ENCODE measurements at regions not wholly inside any gene's neighbourhood (a gene's known extent, or its start where the extent isn't known, plus 50 kb on each side); places are given as distances from the start of the nearest gene placed in this dataset.
A peak's percentile ranks its signal among the peaks of the same experiment; 100 is the strongest.

DNA sequence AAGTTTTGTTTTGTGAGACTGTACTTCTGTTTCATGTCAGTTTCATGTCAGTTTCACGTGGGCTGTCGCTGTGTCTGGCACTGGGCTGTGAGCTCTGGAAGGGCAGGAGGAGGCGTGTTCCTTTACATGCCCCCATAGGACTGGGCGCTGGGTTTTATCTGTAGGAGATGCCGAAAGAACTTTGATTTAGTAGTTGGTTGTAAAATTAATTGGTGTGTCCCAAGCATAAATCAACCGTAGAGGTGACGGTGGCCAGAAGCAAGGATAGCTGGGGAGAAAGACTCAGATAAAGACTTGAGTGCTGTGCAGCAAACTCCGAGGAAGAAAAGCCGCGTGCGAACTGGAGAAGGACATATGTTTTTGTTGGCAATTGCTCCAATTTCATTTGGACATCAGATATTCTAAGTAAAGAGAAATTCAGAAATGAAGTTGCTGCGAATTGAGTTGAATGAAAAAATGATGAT is 182.5 kb downstream of the VRK1 start:
- H3K4me3 ChIP-seq (ENCODE audit: low read depth, low read length): no peak overlapping the region
- DNase-seq (ENCODE audit: low read depth): no peak
- TF ChIP-seq, protein P1, sequence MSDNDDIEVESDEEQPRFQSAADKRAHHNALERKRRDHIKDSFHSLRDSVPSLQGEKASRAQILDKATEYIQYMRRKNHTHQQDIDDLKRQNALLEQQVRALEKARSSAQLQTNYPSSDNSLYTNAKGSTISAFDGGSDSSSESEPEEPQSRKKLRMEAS (IDR thresholded peaks at IDR 0.05; ENCODE audit: low read depth, low read length): no peak
- TF ChIP-seq MYC (IDR thresholded peaks at IDR 0.05; ENCODE audit: low read depth, low read length) (no peak), POLR2A (IDR thresholded peaks at IDR 0.05; ENCODE audit: extremely low read depth, insufficient read length) (no peak)
- TF ChIP-seq, protein P2, sequence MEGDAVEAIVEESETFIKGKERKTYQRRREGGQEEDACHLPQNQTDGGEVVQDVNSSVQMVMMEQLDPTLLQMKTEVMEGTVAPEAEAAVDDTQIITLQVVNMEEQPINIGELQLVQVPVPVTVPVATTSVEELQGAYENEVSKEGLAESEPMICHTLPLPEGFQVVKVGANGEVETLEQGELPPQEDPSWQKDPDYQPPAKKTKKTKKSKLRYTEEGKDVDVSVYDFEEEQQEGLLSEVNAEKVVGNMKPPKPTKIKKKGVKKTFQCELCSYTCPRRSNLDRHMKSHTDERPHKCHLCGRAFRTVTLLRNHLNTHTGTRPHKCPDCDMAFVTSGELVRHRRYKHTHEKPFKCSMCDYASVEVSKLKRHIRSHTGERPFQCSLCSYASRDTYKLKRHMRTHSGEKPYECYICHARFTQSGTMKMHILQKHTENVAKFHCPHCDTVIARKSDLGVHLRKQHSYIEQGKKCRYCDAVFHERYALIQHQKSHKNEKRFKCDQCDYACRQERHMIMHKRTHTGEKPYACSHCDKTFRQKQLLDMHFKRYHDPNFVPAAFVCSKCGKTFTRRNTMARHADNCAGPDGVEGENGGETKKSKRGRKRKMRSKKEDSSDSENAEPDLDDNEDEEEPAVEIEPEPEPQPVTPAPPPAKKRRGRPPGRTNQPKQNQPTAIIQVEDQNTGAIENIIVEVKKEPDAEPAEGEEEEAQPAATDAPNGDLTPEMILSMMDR (IDR thresholded peaks at IDR 0.05; ENCODE audit: low read depth, low read length): no peak

DNA sequence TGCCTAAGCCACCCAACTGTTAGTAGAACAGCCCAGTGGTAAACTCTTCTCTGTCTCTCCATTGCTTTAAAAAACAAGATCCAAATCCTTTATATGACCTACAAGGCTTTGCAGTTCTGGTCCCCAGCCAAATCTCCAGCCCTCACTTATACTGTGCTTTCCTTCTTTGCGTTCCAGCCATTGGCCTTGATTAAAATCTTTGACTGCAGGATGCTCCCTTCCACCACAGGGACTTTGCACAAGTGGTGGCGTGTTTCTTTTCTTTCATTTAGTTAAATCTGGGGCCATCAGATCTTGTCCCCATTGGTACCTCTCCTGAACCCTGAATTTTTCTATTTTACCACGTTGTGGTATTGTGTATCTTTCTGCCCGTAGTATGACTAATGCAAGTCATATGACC is 183.7 kb downstream of the VRK1 start:
- DNase-seq (ENCODE audit: low read depth): no peak
- no peak overlapping the region for H3K4me3 ChIP-seq (ENCODE audit: low read depth, low read length)
- TF ChIP-seq POLR2A (IDR thresholded peaks at IDR 0.05; ENCODE audit: extremely low read depth, insufficient read length) (no peak), MYC (IDR thresholded peaks at IDR 0.05; ENCODE audit: low read depth, low read length) (no peak)
- TF ChIP-seq, protein P2 (IDR thresholded peaks at IDR 0.05; ENCODE audit: low read depth, low read length): no peak
- TF ChIP-seq, protein P1 (IDR thresholded peaks at IDR 0.05; ENCODE audit: low read depth, low read length): no peak

DNA sequence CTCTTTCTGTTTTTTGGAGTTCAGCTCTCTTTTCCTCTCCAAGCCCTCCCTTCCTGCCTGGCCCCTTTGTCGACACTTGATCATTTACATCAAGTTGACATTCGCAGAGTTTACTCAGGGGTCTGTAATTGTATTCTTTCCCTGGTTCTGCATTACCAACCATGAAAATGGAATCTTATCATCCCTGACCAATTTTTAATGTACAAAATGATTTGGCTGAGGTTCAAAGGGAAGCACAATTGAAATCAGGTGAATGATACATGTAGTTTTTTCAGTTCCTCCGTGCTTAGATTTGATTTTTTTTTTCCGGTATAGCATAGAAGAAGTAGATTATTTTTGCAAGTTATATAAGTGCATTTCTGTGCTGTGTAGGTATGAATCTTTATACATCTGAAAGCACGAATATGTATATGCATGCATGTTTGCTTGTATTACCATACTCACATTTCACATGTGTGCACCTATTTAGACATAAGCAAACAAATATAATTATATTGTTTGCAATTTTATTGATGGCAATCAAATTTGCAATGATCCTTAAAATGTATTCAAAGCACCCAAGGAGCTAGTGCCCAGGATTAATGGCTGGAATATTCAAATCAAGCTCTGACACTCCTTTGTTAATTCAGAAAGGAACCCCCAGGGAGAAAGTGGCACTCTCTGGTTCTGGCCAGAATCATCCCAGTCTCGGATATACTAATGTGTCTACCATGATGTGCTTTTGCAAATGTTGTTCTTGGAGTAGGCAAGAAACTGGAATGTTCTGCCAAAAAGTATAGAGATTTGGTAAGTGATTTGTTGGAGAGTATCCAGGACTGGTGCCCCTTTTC is 189.3 kb downstream of the VRK1 start:
- no peak for DNase-seq (ENCODE audit: low read depth)
- H3K4me3 ChIP-seq (ENCODE audit: low read depth, low read length): no peak overlapping the region
- TF ChIP-seq, protein P2 (IDR thresholded peaks at IDR 0.05; ENCODE audit: low read depth, low read length): no peak
- TF ChIP-seq, protein P1 (IDR thresholded peaks at IDR 0.05; ENCODE audit: low read depth, low read length): no peak

DNA sequence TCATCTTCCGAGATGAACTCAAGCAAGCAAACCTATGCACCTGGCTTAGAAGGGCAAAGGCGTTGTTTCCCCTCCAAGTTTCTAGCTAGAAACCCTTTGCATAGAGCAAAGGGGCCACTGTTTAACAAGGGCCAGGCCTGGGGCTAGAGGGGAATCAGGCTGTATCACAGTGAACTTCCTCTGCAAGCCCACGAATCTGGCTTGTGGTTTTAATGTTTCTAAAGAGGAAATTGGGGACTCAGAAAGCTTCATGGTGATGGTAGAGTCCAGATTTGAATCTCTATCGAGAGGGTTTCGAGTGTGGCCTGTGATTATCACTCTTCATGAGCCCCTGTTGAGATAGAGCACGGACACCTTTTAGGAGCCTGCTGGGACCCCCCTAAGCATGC is 189.9 kb downstream of the VRK1 start:
- TF ChIP-seq, protein P2 (IDR thresholded peaks at IDR 0.05; ENCODE audit: low read depth, low read length): no peak
- TF ChIP-seq POLR2A (IDR thresholded peaks at IDR 0.05; ENCODE audit: extremely low read depth, insufficient read length): no peak
- no peak for TF ChIP-seq MYC (IDR thresholded peaks at IDR 0.05; ENCODE audit: low read depth, low read length)
- TF ChIP-seq, protein P1 (IDR thresholded peaks at IDR 0.05; ENCODE audit: low read depth, low read length): no peak
- peak; percentile 33 for DNase-seq (ENCODE audit: low read depth)
- H3K4me3 ChIP-seq (ENCODE audit: low read depth, low read length): no peak overlapping the region

DNA sequence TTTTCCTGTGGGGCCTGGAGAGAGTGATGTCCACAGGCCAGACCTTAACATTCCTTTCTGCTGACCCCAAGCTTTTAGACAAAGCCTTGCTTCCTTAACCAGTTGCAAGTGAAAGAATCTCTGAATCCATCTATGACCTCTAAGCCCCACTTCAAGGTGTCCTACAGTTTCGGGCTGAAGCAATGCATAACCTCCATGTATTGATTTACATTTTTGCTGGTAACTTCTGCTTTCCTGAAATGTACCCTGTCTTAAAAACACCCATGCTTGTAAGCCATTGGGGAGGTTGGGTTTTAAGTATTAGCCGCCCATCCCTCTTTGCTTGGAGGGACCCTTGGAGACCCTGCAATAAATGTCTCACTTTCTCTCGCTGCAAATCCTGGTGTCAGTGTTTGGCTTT is 190.6 kb downstream of the VRK1 start:
- TF ChIP-seq POLR2A (IDR thresholded peaks at IDR 0.05; ENCODE audit: extremely low read depth, insufficient read length): no peak
- no peak for TF ChIP-seq MYC (IDR thresholded peaks at IDR 0.05; ENCODE audit: low read depth, low read length)
- H3K4me3 ChIP-seq (ENCODE audit: low read depth, low read length): no peak overlapping the region
- DNase-seq (ENCODE audit: low read depth): no peak

DNA sequence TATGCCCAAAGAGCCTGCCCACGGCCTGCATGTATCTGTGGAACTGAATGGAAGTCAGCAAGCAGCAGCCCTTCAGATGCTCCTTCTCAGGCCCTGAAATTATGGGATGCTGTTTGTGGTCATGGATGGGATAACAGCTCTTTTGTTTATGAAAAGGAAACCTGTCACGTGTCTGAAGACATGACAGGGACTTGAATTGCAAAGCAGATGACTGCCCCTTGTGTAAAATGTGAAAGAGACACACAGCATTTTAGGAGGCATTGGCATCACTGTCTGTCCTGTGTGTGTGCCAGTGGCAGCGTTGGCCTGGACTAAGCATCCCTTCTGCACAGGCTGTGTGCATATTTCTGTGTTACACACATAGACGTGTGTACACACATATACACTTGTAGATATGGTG is 192.1 kb downstream of the VRK1 start:
- no peak for DNase-seq (ENCODE audit: low read depth)
- no peak overlapping the region for H3K4me3 ChIP-seq (ENCODE audit: low read depth, low read length)
- TF ChIP-seq, protein P1 (IDR thresholded peaks at IDR 0.05; ENCODE audit: low read depth, low read length): no peak
- TF ChIP-seq MYC (IDR thresholded peaks at IDR 0.05; ENCODE audit: low read depth, low read length) (no peak), POLR2A (IDR thresholded peaks at IDR 0.05; ENCODE audit: extremely low read depth, insufficient read length) (no peak)
- TF ChIP-seq, protein P2 (IDR thresholded peaks at IDR 0.05; ENCODE audit: low read depth, low read length): no peak

All from NB4 (cell line).